ENCODE measurements at regions not wholly inside any gene's neighbourhood (a gene's known extent, or its start where the extent isn't known, plus 50 kb on each side); places are given as distances from the start of the nearest gene placed in this dataset.

GRCh38 chr5:25414742-25415141 is 770.0 kb upstream of the CDH10 start:
- no peak for TF ChIP-seq CTCF (IDR thresholded peaks at IDR 0.05 in 8 of 11, conservative IDR thresholded peaks at IDR 0.05 in 3 of 11)
- TF ChIP-seq POLR2AphosphoS5 (IDR thresholded peaks at IDR 0.05) = no peak
- TF ChIP-seq POLR2A (IDR thresholded peaks at IDR 0.05) = no peak
